HUES6 (cell line): ENCODE measurements at regions not wholly inside any gene's neighbourhood (a gene's known extent, or its start where the extent isn't known, plus 50 kb on each side); places are given as distances from the start of the nearest gene placed in this dataset.

Experiments used
- H3K27ac ChIP-seq: 2 replicates; pipeline ENCODE4 v1.7.0; 2013; ENCODE audit warnings: low read depth, mild to moderate bottlenecking, low read length, inconsistent platforms
- H3K27me3 ChIP-seq: 2 replicates; pipeline ENCODE4 v1.6.1; 2013; ENCODE audit warnings: low read length; ENCODE audit not compliant: control insufficient read depth, insufficient read depth
- H3K36me3 ChIP-seq: 2 replicates; pipeline ENCODE4 v1.6.1; 2013; ENCODE audit warnings: low read length; ENCODE audit not compliant: control insufficient read depth, insufficient read depth
- H3K4me1 ChIP-seq: 2 replicates; pipeline ENCODE4 v1.6.1; 2013; ENCODE audit warnings: low read length; ENCODE audit not compliant: control insufficient read depth, insufficient read depth
- H3K4me3 ChIP-seq: 2 replicates; pipeline ENCODE4 v1.5.1; 2013; ENCODE audit warnings: low read depth, low read length
- H3K9ac ChIP-seq: one replicate; pipeline ENCODE4 v1.6.1; 2013; ENCODE audit warnings: mild to moderate bottlenecking, low read length
- H3K9me3 ChIP-seq: 2 replicates; pipeline ENCODE4 v1.6.1; 2013; ENCODE audit warnings: low read depth, low read length; ENCODE audit not compliant: control insufficient read depth, insufficient read depth

- H3K27me3 ChIP-seq = no peaks in the 10 kb centered on the region
- no peaks in the 10 kb centered on the region for H3K4me1 ChIP-seq
- H3K4me3 ChIP-seq = no peak overlapping the region
- no peak overlapping the region for H3K9ac ChIP-seq
- H3K27ac ChIP-seq = no peak overlapping the region
- no peaks in the 10 kb centered on the region for H3K9me3 ChIP-seq
- H3K36me3 ChIP-seq = no peaks in the 10 kb centered on the region
Observed at GRCh38 chr20:58019850-58020625, 208.4 kb downstream of the ANKRD60 start.

DNA sequence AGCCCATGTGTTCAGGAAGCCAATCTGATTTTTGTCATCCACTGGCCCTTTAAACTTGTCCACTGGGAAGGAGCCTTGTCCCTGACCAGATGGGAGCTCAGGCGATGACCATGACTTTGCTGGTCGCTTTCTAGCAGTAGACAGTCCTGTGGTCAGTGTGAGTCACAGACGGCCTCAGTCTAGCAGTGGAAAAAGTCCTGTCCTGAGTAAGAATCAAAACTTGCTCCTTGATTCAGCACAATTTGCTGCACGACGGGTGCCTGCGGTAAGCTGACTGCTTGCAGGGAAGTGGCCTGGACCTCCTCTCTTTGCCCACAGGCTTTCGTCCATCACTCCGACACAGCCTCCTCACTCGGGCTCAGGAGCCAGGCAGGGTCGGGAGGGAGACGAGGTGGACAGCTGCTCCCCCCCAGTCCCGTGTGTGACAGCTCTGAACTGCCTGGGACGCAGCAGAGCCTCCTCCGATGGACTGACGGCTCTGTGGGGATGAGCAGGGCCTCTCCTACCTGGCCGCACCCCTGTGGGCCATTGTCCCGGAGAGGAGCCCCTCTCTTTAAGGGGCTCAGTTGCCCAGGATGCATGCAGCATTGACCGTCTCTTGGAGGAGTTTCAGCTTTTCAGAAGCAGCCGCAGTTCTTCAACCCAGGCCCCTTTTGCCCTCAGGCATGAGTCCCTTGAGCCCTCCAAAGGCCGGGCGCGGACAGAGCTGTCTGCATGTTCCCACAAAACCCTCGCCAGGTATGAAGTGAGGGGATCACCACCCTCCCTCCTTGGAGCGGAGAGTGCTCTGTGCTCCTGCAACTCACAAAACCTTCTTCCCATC lies 209.2 kb downstream of the ANKRD60 start:
- Histone ChIP-seq H3K4me3 (no peak overlapping the region), H3K27me3 (no peaks in the 10 kb centered on the region), H3K27ac (no peak overlapping the region), H3K9me3 (no peaks in the 10 kb centered on the region), H3K36me3 (no peaks in the 10 kb centered on the region), H3K9ac (no peak overlapping the region), H3K4me1 (no peaks in the 10 kb centered on the region)

- H3K9me3 ChIP-seq = no peaks in the 10 kb centered on the region
- H3K4me3 ChIP-seq = no peak overlapping the region
- H3K36me3 ChIP-seq = no peaks in the 10 kb centered on the region
- H3K27ac ChIP-seq = no peak overlapping the region
- no peaks in the 10 kb centered on the region for H3K4me1 ChIP-seq
- H3K27me3 ChIP-seq = no peaks in the 10 kb centered on the region
- no peak overlapping the region for H3K9ac ChIP-seq
Observed at GRCh38 chr20:58018590-58018989, 209.9 kb downstream of the ANKRD60 start.

- no peak overlapping the region for H3K4me3 ChIP-seq
- H3K9me3 ChIP-seq = no peaks in the 10 kb centered on the region
- H3K4me1 ChIP-seq = no peaks in the 10 kb centered on the region
- H3K36me3 ChIP-seq = no peaks in the 10 kb centered on the region
- H3K27me3 ChIP-seq = no peaks in the 10 kb centered on the region
- no peak overlapping the region for H3K9ac ChIP-seq
- no peak overlapping the region for H3K27ac ChIP-seq
Observed at GRCh38 chr20:58017970-58018530, 210.4 kb downstream of the ANKRD60 start.

DNA sequence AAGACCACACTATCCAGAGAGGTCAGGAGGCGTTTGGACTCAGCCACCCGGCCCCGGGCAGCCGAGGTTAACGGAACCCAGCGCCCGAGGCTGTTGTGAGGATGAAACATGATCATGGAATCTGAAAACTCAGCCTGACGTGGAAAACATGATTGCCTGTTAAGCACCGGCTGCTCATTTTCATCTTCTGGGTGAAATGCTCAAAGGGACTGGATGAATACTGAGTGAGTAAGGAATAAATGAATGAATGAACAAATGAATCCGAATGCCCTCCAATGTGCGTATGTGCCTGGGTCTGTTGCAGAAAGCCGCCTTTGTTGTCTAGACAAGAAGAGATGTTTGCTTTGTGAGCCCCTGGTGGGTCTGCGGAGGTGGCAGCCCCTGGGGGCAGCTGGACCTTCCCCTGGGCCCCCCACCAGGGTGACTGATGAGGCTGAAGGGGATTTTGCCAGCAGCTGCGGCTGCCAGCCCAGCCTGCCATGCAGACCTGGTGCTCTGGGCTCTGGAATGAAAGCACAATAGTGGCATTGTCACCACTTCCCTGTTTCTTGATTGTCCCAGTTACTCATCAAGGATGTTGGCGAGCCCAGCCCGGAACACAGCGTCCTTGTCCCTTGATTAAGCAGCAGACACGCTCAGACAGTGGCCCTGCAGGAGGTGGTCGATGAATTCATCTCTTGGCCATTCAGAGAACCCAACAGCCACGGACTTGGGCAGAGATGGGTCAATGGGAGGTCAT lies 211.1 kb downstream of the ANKRD60 start:
- Histone ChIP-seq H3K4me1 (no peaks in the 10 kb centered on the region), H3K36me3 (no peaks in the 10 kb centered on the region), H3K9me3 (no peaks in the 10 kb centered on the region), H3K4me3 (no peak overlapping the region), H3K27ac (no peak overlapping the region), H3K27me3 (no peaks in the 10 kb centered on the region), H3K9ac (no peak overlapping the region)

GRCh38 chr20:58016779-58017178 lies 211.7 kb downstream of the ANKRD60 start:
- no peak overlapping the region for H3K27ac ChIP-seq
- H3K27me3 ChIP-seq = no peaks in the 10 kb centered on the region; the same call in 1 of the 2 replicates
- no peaks in the 10 kb centered on the region for H3K36me3 ChIP-seq
- H3K9me3 ChIP-seq = no peaks in the 10 kb centered on the region
- H3K4me3 ChIP-seq = no peak overlapping the region
- no peaks in the 10 kb centered on the region for H3K4me1 ChIP-seq
- no peak overlapping the region for H3K9ac ChIP-seq

DNA sequence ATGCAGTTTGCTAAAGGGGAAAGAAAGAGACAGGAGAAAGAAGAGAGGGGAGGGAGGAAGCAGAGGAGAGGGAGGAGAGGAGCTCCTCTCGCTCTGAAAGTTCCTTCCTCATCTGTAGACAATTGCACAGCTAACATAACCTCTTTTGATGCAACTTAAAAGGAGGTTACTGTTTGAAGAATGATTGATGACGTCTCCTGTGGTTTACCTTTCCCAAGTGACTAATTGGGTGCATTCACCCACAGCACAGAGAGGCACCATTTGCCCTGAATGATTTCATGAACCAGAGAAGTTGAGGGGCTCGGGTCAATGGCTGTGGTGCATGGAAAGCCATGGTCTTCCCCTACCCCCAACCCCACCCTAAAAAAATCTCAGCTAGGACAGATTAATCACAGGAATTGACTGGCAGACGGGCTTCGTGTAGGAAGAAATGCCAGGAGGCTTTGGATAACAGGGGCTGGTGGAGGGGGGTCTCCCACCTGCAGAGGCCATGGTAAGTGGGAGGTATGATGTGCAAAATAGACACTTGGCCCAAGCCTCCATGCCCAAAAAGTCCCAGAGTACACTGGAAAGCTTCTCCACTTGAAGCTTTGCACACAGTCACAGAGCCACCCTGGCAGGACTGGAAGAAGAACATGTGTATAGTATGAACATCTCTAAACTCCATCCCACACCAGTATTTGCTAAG lies 213.7 kb downstream of the ANKRD60 start:
- Histone ChIP-seq H3K27ac (no peak overlapping the region), H3K4me1 (no peaks in the 10 kb centered on the region), H3K36me3 (no peaks in the 10 kb centered on the region), H3K4me3 (no peak overlapping the region), H3K27me3 (no peaks in the 10 kb centered on the region; the same call in 1 of the 2 replicates), H3K9me3 (no peaks in the 10 kb centered on the region), H3K9ac (no peak overlapping the region)

GRCh38 chr20:58012731-58013510 lies 215.5 kb downstream of the ANKRD60 start:
- Histone ChIP-seq H3K9ac (no peak overlapping the region), H3K4me3 (no peak overlapping the region), H3K9me3 (no peaks in the 10 kb centered on the region), H3K36me3 (no peaks in the 10 kb centered on the region), H3K4me1 (no peaks in the 10 kb centered on the region), H3K27me3 (no peaks in the 10 kb centered on the region; the same call in 1 of the 2 replicates), H3K27ac (no peak overlapping the region)

DNA sequence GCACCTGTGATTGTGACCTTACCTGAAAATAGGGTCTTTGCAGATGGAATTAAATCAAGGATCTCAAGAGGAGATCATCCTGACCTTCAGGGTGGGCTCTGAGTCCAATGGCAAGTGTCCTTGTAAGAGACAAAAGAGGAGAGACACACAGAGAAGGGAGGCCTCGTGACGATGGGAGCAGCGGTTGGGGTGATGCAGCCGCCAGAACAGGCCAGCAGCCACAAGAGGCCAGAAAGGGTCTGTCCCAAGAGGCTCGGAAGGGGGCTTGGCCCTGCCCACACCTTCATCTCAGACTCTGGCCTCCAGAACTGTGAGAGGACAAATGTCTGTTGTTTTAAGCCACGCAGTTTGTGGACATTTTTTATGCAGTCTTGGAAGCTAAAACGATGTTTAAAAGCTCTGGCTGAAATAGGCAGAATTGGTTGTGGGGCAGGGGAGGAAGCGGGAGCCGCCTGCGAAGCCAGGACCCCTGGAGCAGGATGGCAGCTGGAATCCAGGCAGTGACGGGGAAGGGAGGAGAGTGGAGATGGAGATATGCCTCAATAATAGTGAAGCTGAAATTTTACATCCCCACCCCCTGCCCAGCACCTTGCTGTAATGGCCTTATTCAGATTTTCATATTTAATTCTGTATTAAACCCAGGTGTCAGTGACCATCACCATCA lies 216.4 kb downstream of the ANKRD60 start:
- no peak overlapping the region for H3K27ac ChIP-seq
- no peak overlapping the region for H3K4me3 ChIP-seq
- H3K27me3 ChIP-seq = no peaks in the 10 kb centered on the region; the same call in 1 of the 2 replicates
- no peaks in the 10 kb centered on the region for H3K36me3 ChIP-seq
- H3K9me3 ChIP-seq = no peaks in the 10 kb centered on the region
- no peak overlapping the region for H3K9ac ChIP-seq
- no peaks in the 10 kb centered on the region for H3K4me1 ChIP-seq
